Right atrium auricular region (tissue), 2 donors: ENCODE measurements at regions not wholly inside any gene's neighbourhood (a gene's known extent, or its start where the extent isn't known, plus 50 kb on each side); places are given as distances from the start of the nearest gene placed in this dataset.

ENCODE experiments used
- DNase-seq: peaks from one replicate; pipeline ENCODE4 v3.0.0-alpha.2; 2019; ENCODE audit warnings: low spot score
- H3K27ac ChIP-seq, 2 donors: fragments of 200-600 bp; sonication (generic); 1 replicate in 1 of 2; 2 replicates in 1 of 2; pipeline ENCODE4 v1.5.1; 2016 to 2019
- H3K27me3 ChIP-seq, 2 donors: fragments of 200-600 bp; sonication (generic); one replicate each; pipeline versions ENCODE4 v1.5.1 to v1.6.0; 2017 to 2019
- H3K36me3 ChIP-seq: fragments of 200-600 bp; sonication (generic); one replicate; pipeline ENCODE4 v1.5.1; 2016
- H3K4me1 ChIP-seq, 2 donors: fragments of 200-600 bp; sonication (generic); one replicate each; pipeline versions ENCODE4 v1.5.1 to v1.6.0; 2017 to 2019
- H3K4me3 ChIP-seq, 2 donors: fragments of 200-600 bp; sonication (generic); 1 replicate in 1 of 2; 2 replicates in 1 of 2; pipeline ENCODE4 v1.5.1; 2017 to 2019; ENCODE audit warnings: mild to moderate bottlenecking in 1 of 2, moderate library complexity in 1 of 2
- H3K9me3 ChIP-seq, 2 donors: fragments of 200-600 bp; sonication (generic); one replicate each; pipeline ENCODE4 v1.5.1; 2019
- CTCF ChIP-seq, 2 donors: fragments of 200-600 bp; sonication (generic); IDR thresholded peaks; one replicate each; pipeline ENCODE4 v1.5.1; 2019; ENCODE audit warnings: antibody characterized with exemption in 2 of 2

- Histone ChIP-seq H3K9me3 (no peaks in the 10 kb centered on the region), H3K4me1 (no peaks in the 10 kb centered on the region), H3K27me3 (no peaks in the 10 kb centered on the region), H3K4me3 (no peak overlapping the region), H3K36me3 (no peaks in the 10 kb centered on the region), H3K27ac (no peak overlapping the region)
- TF ChIP-seq CTCF (IDR thresholded peaks at IDR 0.05): no peak
- no peak for DNase-seq
Observed at GRCh38 chr2:51220606-51221005, 188.7 kb upstream of the NRXN1 start.

GRCh38 chr2:51220080-51220479 is 188.1 kb upstream of the NRXN1 start:
- no peak for TF ChIP-seq CTCF (IDR thresholded peaks at IDR 0.05)
- H3K9me3 ChIP-seq: no peaks in the 10 kb centered on the region
- H3K27ac ChIP-seq: no peak overlapping the region
- no peaks in the 10 kb centered on the region for H3K36me3 ChIP-seq
- no peaks in the 10 kb centered on the region for H3K4me1 ChIP-seq
- H3K4me3 ChIP-seq: no peak overlapping the region
- no peak for DNase-seq
- H3K27me3 ChIP-seq: no peaks in the 10 kb centered on the region

- Histone ChIP-seq H3K27ac (no peak overlapping the region), H3K4me3 (no peak overlapping the region), H3K9me3 (no peaks in the 10 kb centered on the region), H3K36me3 (no peaks in the 10 kb centered on the region), H3K27me3 (no peaks in the 10 kb centered on the region), H3K4me1 (no peaks in the 10 kb centered on the region)
- no peak for TF ChIP-seq CTCF (IDR thresholded peaks at IDR 0.05)
- DNase-seq: no peak
Observed at GRCh38 chr2:51219468-51219867, 187.5 kb upstream of the NRXN1 start.

GRCh38 chr2:51218047-51218446 is 186.1 kb upstream of the NRXN1 start:
- no peaks in the 10 kb centered on the region for H3K36me3 ChIP-seq
- no peak for DNase-seq
- H3K4me3 ChIP-seq: no peak overlapping the region
- no peaks in the 10 kb centered on the region for H3K27me3 ChIP-seq
- H3K9me3 ChIP-seq: no peaks in the 10 kb centered on the region
- H3K4me1 ChIP-seq: no peaks in the 10 kb centered on the region
- TF ChIP-seq CTCF (IDR thresholded peaks at IDR 0.05): no peak
- no peak overlapping the region for H3K27ac ChIP-seq

GRCh38 chr2:51213826-51214225 is 181.9 kb upstream of the NRXN1 start:
- DNase-seq: no peak
- no peak for TF ChIP-seq CTCF (IDR thresholded peaks at IDR 0.05)
- no peaks in the 10 kb centered on the region for H3K27me3 ChIP-seq

GRCh38 chr2:51212374-51212773 is 180.4 kb upstream of the NRXN1 start:
- no peak overlapping the region for H3K4me3 ChIP-seq
- H3K36me3 ChIP-seq: no peaks in the 10 kb centered on the region
- H3K27ac ChIP-seq: no peak overlapping the region
- no peaks in the 10 kb centered on the region for H3K27me3 ChIP-seq
- DNase-seq: no peak
- no peak for TF ChIP-seq CTCF (IDR thresholded peaks at IDR 0.05)
- no peaks in the 10 kb centered on the region for H3K4me1 ChIP-seq
- no peaks in the 10 kb centered on the region for H3K9me3 ChIP-seq

More at GRCh38 chr2:51213826-51214225, 181.9 kb upstream of the NRXN1 start:
- Histone ChIP-seq H3K4me3 (no peak overlapping the region), H3K27ac (no peak overlapping the region), H3K4me1 (no peaks in the 10 kb centered on the region), H3K9me3 (no peaks in the 10 kb centered on the region), H3K36me3 (no peaks in the 10 kb centered on the region)
